H1 (cell line): ENCODE measurements at regions not wholly inside any gene's neighbourhood (a gene's known extent, or its start where the extent isn't known, plus 50 kb on each side); places are given as distances from the start of the nearest gene placed in this dataset.
A peak's percentile ranks its signal among the peaks of the same experiment; 100 is the strongest.

Experiments used
- CTCF ChIA-PET: fragments of 300-600 bp; sonication (Branson Sonifier 250); formaldehyde crosslinking; loops from one replicate; lab custom pipeline; 2021; ENCODE audit not compliant: partially characterized antibody; lab: Charles Lee
- POLR2A ChIA-PET: fragments of 300-600 bp; sonication (Branson Sonifier 250); formaldehyde crosslinking; loops from one replicate; lab custom pipeline; 2021; ENCODE audit warnings: inconsistent platforms; ENCODE audit not compliant: partially characterized antibody; lab: Charles Lee
- DNase-seq, 2 experiments: peaks; one replicate each; pipeline versions ENCODE4 v3.0.0 to v3.0.0-alpha.2; 2010 to 2022; ENCODE audit warnings: low spot score in 2 of 2, low read depth in 1 of 2, mixed read lengths in 1 of 2
- FAIRE-seq: peaks from 2 replicates; lab custom pipeline; 2011; peaks lifted over from hg19 to GRCh38; lab: Jason Lieb, UNC
- H2AFZ ChIP-seq: 2 replicates; pipeline ENCODE4 v1.8.1; 2012; ENCODE audit warnings: low read length, inconsistent platforms
- H2AK5ac ChIP-seq: 2 replicates; pipeline ENCODE4 v1.6.1; 2013; ENCODE audit warnings: low read depth, low read length
- H2BK120ac ChIP-seq: replicated peaks from 2 replicates; pipeline ENCODE3; 2013; ENCODE audit warnings: low read depth, low read length, inconsistent platforms
- H2BK12ac ChIP-seq: 2 replicates; pipeline ENCODE4 v1.6.1; 2013; ENCODE audit warnings: low read depth, low read length
- H2BK15ac ChIP-seq: 2 replicates; pipeline ENCODE4 v1.6.1; 2013; ENCODE audit warnings: low read length
- H2BK20ac ChIP-seq: 2 replicates; pipeline ENCODE4 v1.6.1; 2013; ENCODE audit warnings: low read length
- H2BK5ac ChIP-seq: 2 replicates; pipeline ENCODE4 v1.6.1; 2013; ENCODE audit warnings: low read depth, low read length
- H3K14ac ChIP-seq: 2 replicates; pipeline ENCODE4 v1.6.1; 2013; ENCODE audit warnings: inconsistent platforms; ENCODE audit not compliant: insufficient read length
- H3K18ac ChIP-seq: 2 replicates; pipeline ENCODE4 v1.6.1; 2013; ENCODE audit warnings: low read length; ENCODE audit errors: extremely low read depth
- H3K23ac ChIP-seq: 2 replicates; pipeline ENCODE4 v1.6.1; 2013; ENCODE audit warnings: inconsistent platforms; ENCODE audit not compliant: insufficient read length
- H3K23me2 ChIP-seq: 2 replicates; pipeline ENCODE4 v1.6.1; 2013; ENCODE audit warnings: low read depth, low read length
- H3K27ac ChIP-seq: 2 replicates; pipeline ENCODE4 v1.6.1; 2011; ENCODE audit warnings: low read depth, low read length, inconsistent platforms
- H3K27me3 ChIP-seq, 4 experiments: replicated peaks in 1 of 4; 1 replicate in 1 of 4; 2 replicates in 3 of 4; pipeline versions ENCODE4 v1.6.1 to v1.8.1; 2011 to 2013; ENCODE audit warnings: low read length in 3 of 4, mild to moderate bottlenecking in 3 of 4, inconsistent platforms in 2 of 4, mixed read lengths in 2 of 4, moderate library complexity in 1 of 4; ENCODE audit not compliant: control insufficient read depth in 3 of 4, insufficient read depth in 3 of 4; ENCODE audit errors: extremely low read depth in 1 of 4
- H3K36me3 ChIP-seq, 4 experiments: 2 replicates each; pipeline versions ENCODE4 v1.6.1 to v1.8.1; 2011 to 2013; ENCODE audit warnings: mild to moderate bottlenecking in 4 of 4, low read length in 3 of 4, moderate library complexity in 2 of 4, control low read depth in 1 of 4, inconsistent platforms in 1 of 4; ENCODE audit not compliant: insufficient read depth in 4 of 4, control insufficient read depth in 2 of 4
- H3K4ac ChIP-seq: replicated peaks from 2 replicates; pipeline ENCODE3; 2013; ENCODE audit warnings: low read length, low read depth, mixed read lengths, inconsistent platforms; ENCODE audit not compliant: insufficient read length
- H3K4me1 ChIP-seq, 4 experiments: replicated peaks in 1 of 4; 1 replicate in 1 of 4; 2 replicates in 3 of 4; pipeline versions ENCODE4 v1.6.1 to v1.8.1; 2011 to 2013; ENCODE audit warnings: low read length in 3 of 4, inconsistent platforms in 2 of 4, mixed read lengths in 1 of 4; ENCODE audit not compliant: insufficient read depth in 4 of 4, control insufficient read depth in 3 of 4
- H3K4me2 ChIP-seq, 2 experiments: 2 replicates each; pipeline versions ENCODE4 v1.6.1 to v1.8.1; 2011 to 2013; ENCODE audit warnings: low read depth in 2 of 2, low read length in 2 of 2, control low read depth in 1 of 2, inconsistent platforms in 1 of 2, mild to moderate bottlenecking in 1 of 2; ENCODE audit not compliant: insufficient read depth in 1 of 2
- H3K4me3 ChIP-seq, 4 experiments: fragments of 200-600, 300-600 bp in 1 of 4; sonication (generic), shearing (Covaris generic), sonication (Bioruptor Twin) in 1 of 4; 2 replicates each; pipeline versions ENCODE4 v1.5.1 to v1.8.1; 2011 to 2016; ENCODE audit warnings: low read length in 4 of 4, low read depth in 3 of 4, control low read depth in 2 of 4, inconsistent platforms in 2 of 4, mild to moderate bottlenecking in 2 of 4, mixed read lengths in 1 of 4, moderate library complexity in 1 of 4; ENCODE audit not compliant: insufficient read depth in 2 of 4; ENCODE audit errors: extremely low read depth in 1 of 4
- H3K56ac ChIP-seq: replicated peaks from 2 replicates; pipeline ENCODE3; 2013; ENCODE audit warnings: low read depth, mild to moderate bottlenecking, mixed read lengths, low read length, inconsistent platforms; ENCODE audit not compliant: insufficient read length
- H3K79me1 ChIP-seq: 2 replicates; pipeline ENCODE4 v1.6.1; 2013; ENCODE audit warnings: low read depth, low read length, control low read depth
- H3K79me2 ChIP-seq, 2 experiments: 2 replicates each; pipeline versions ENCODE4 v1.6.1 to v1.8.1; 2012 to 2013; ENCODE audit warnings: low read length in 2 of 2, mild to moderate bottlenecking in 2 of 2, inconsistent platforms in 1 of 2; ENCODE audit not compliant: insufficient read depth in 2 of 2, control insufficient read depth in 1 of 2
- H3K9ac ChIP-seq, 4 experiments: replicated peaks in 1 of 4; 1 replicate in 1 of 4; 2 replicates in 3 of 4; pipeline versions ENCODE4 v1.6.1 to v1.8.1; 2011 to 2013; ENCODE audit warnings: low read depth in 3 of 4, low read length in 3 of 4, control low read depth in 2 of 4, mild to moderate bottlenecking in 2 of 4, moderate library complexity in 2 of 4, inconsistent platforms in 1 of 4; ENCODE audit errors: extremely low read depth in 1 of 4
- H3K9me3 ChIP-seq, 2 experiments: 2 replicates each; pipeline versions ENCODE4 v1.6.1 to v1.8.1; 2012 to 2013; ENCODE audit warnings: mild to moderate bottlenecking in 2 of 2, moderate library complexity in 2 of 2, control low read depth in 1 of 2, inconsistent platforms in 1 of 2, low read depth in 1 of 2, low read length in 1 of 2, mixed read lengths in 1 of 2; ENCODE audit not compliant: insufficient read depth in 2 of 2
- H4K20me1 ChIP-seq, 2 experiments: replicated peaks in 1 of 2; 2 replicates each; pipeline versions ENCODE3 to v1.8.1; 2011 to 2013; ENCODE audit warnings: inconsistent platforms in 2 of 2, low read length in 2 of 2, mild to moderate bottlenecking in 1 of 2; ENCODE audit not compliant: insufficient read depth in 2 of 2, control insufficient read depth in 1 of 2
- H4K5ac ChIP-seq: 2 replicates; pipeline ENCODE4 v1.6.1; 2013; ENCODE audit warnings: low read length, low read depth, mixed read lengths, inconsistent platforms; ENCODE audit not compliant: insufficient read length
- H4K8ac ChIP-seq: 2 replicates; pipeline ENCODE4 v1.8.0; 2013; ENCODE audit warnings: mild to moderate bottlenecking, moderate library complexity, low read length, inconsistent platforms; ENCODE audit not compliant: insufficient read depth; ENCODE audit errors: extremely low read depth
- H4K91ac ChIP-seq: replicated peaks from 2 replicates; pipeline ENCODE3; 2013; ENCODE audit warnings: low read length, mixed read lengths, inconsistent platforms; ENCODE audit not compliant: insufficient read length
- BRCA1 ChIP-seq: IDR thresholded peaks from 2 replicates; pipeline ENCODE4 v1.6.1; 2012; ENCODE audit warnings: low read depth, low read length, improper control_type of control experiment
- CBX5 ChIP-seq: fragments of 300-800, 300-1000 bp; sonication (generic); IDR thresholded peaks from 2 replicates; pipeline ENCODE4 v1.7.1; 2016; ENCODE audit warnings: antibody characterized with exemption, low read length, low read depth
- E2F6 ChIP-seq: IDR thresholded peaks from 2 replicates; pipeline ENCODE4 v1.6.1; 2012; ENCODE audit warnings: inconsistent platforms
- EGR1 ChIP-seq: IDR thresholded peaks from 2 replicates; pipeline ENCODE4 v1.6.1; 2011; ENCODE audit warnings: low read depth, low read length, borderline replicate concordance
- EP300 ChIP-seq, 2 experiments: IDR thresholded peaks; 1 replicate in 1 of 2; 2 replicates in 1 of 2; pipeline ENCODE4 v1.6.1; 2011 to 2012; ENCODE audit warnings: low read depth in 2 of 2, low read length in 2 of 2, mild to moderate bottlenecking in 2 of 2, borderline replicate concordance in 1 of 2, inconsistent platforms in 1 of 2, moderate library complexity in 1 of 2
- EZH2 ChIP-seq: fragments of 200-600 bp; sonication (generic); IDR thresholded peaks from 2 replicates; pipeline ENCODE4 v1.7.1; 2012; ENCODE audit warnings: low read depth, mild to moderate bottlenecking, moderate library complexity, low read length, inconsistent platforms; ENCODE audit not compliant: severe bottlenecking
- JUND ChIP-seq: IDR thresholded peaks from 2 replicates; pipeline ENCODE4 v1.6.1; 2011; ENCODE audit warnings: mild to moderate bottlenecking, improper control_type of control experiment, low read length
- POLR2AphosphoS5 ChIP-seq: IDR thresholded peaks from 2 replicates; pipeline ENCODE4 v1.6.1; 2011; ENCODE audit warnings: low read depth, low read length
- POU5F1 ChIP-seq: IDR thresholded peaks from 2 replicates; pipeline ENCODE4 v1.6.1; 2011; ENCODE audit warnings: low read depth, mild to moderate bottlenecking, low read length, moderate library complexity
- RBBP5 ChIP-seq: IDR thresholded peaks from 2 replicates; pipeline ENCODE4 v1.7.1; 2012; ENCODE audit warnings: low read depth, mild to moderate bottlenecking, inconsistent platforms, low read length, moderate library complexity, borderline replicate concordance
- SIRT6 ChIP-seq: IDR thresholded peaks from one replicate; pipeline ENCODE4 v1.7.1; 2012; ENCODE audit warnings: low read length, inconsistent platforms
- SIX5 ChIP-seq: IDR thresholded peaks from 2 replicates; pipeline ENCODE4 v1.6.1; 2011; ENCODE audit warnings: mild to moderate bottlenecking, low read depth, low read length
- TEAD4 ChIP-seq: IDR thresholded peaks from 2 replicates; pipeline ENCODE4 v1.6.1; 2012; ENCODE audit warnings: low read depth, low read length, inconsistent platforms, mixed read lengths
- YY1 ChIP-seq: IDR thresholded peaks from 2 replicates; pipeline ENCODE4 v1.6.1; 2011; ENCODE audit warnings: low read depth, mild to moderate bottlenecking, low read length
- WGBS, 2 experiments: shearing (Covaris generic) in 1 of 2; methylation state at CpG; one replicate each; pipeline versions ENCODE4 v1.1.6 to v1.1.7; 2013 to 2015; ENCODE audit warnings: low lambda C conversion rate in 2 of 2, mixed read lengths in 2 of 2, inconsistent platforms in 1 of 2, low coverage in 1 of 2, missing lambda C conversion rate in 1 of 2; ENCODE audit not compliant: insufficient replicate concordance in 2 of 2, insufficient coverage in 1 of 2, insufficient read length in 1 of 2; ENCODE audit errors: extremely low coverage in 1 of 2, missing lambda C conversion rate in 1 of 2; 5-methylcytosine and 5-hydroxymethylcytosine counted together
- TF ChIP-seq, protein P1 (sequence below): IDR thresholded peaks from 2 replicates; pipeline ENCODE4 v1.6.1; 2012; ENCODE audit warnings: inconsistent platforms

GRCh38 chr13:50548586-50548985 lies 294.9 kb downstream of the DLEU7 start:
- Histone ChIP-seq H3K4me1 (peaks cover 0 to 3% (median under 1%) of the 10 kb centered on the region in 4 experiments; a peak in 2 of 7 replicates), H3K56ac (no peak overlapping the region), H3K79me2 (no peaks in the 10 kb centered on the region), H3K18ac (no peak overlapping the region), H4K20me1 (no peaks in the 10 kb centered on the region), H3K27me3 (no peaks in the 10 kb centered on the region), H2BK120ac (no peak overlapping the region), H3K9ac (no peak overlapping the region)
- POLR2A ChIA-PET = interaction anchor here (1.1 kb wide), 1 partner anchor 19 kb away, joined by 3 read pairs; no protein-coding TSS in a partner anchor
- CTCF ChIA-PET = interaction anchor here (1.2 kb wide), 1 partner anchor 36 kb away, joined by 3 read pairs; no protein-coding TSS in a partner anchor
- TF ChIP-seq EZH2 = no peak
- TF ChIP-seq RBBP5 = no peak
- no peak for TF ChIP-seq E2F6
- TF ChIP-seq, protein P1, sequence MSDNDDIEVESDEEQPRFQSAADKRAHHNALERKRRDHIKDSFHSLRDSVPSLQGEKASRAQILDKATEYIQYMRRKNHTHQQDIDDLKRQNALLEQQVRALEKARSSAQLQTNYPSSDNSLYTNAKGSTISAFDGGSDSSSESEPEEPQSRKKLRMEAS = no peak
- TF ChIP-seq JUND = no peak
- no peak for TF ChIP-seq SIX5
- TF ChIP-seq TEAD4 = no peak
- TF ChIP-seq EP300 (IDR thresholded peaks at IDR 0.05; ENCODE audit: borderline replicate concordance in 1 of 2, low read depth in 2 of 2, low read length in 2 of 2) = no peak
- no peak for TF ChIP-seq YY1
- no peak for TF ChIP-seq SIRT6
- TF ChIP-seq POU5F1 = no peak
- no peak for TF ChIP-seq EGR1
- TF ChIP-seq CBX5 = no peak
- no peak for TF ChIP-seq BRCA1
- TF ChIP-seq POLR2AphosphoS5 = no peak
- TF ChIP-seq, all 59 proteins: peak for 0
- no peaks in the 10 kb centered on the region for H3K9me3 ChIP-seq
- 84% methylated on average over 2 of the region's 2 CpGs; no CpG with 5 or more reads in 1 of the 2 experiments for WGBS, 2 experiments
- no peak overlapping the region for H4K8ac ChIP-seq
- no peak overlapping the region for H3K4me2 ChIP-seq
- no peak overlapping the region for H3K4ac ChIP-seq
- 0 out of 2 replicates have a peak overlapping the region, but pooled peaks have one; percentile 10 for H2BK5ac ChIP-seq
- H3K36me3 ChIP-seq = no peaks in the 10 kb centered on the region
- no peak overlapping the region for H2BK20ac ChIP-seq
- H2AFZ ChIP-seq = no peak overlapping the region
- H4K5ac ChIP-seq = no peak overlapping the region
- no peak overlapping the region for H3K4me3 ChIP-seq
- no peak overlapping the region for H2AK5ac ChIP-seq
- no peaks in the 10 kb centered on the region for H3K79me1 ChIP-seq
- DNase-seq = no peak
- no peak overlapping the region for H4K91ac ChIP-seq
- no peak for FAIRE-seq
- H3K27ac ChIP-seq = no peak overlapping the region
- no peak overlapping the region for H3K23ac ChIP-seq
- H3K23me2 ChIP-seq = no peaks in the 10 kb centered on the region
- no peak overlapping the region for H2BK12ac ChIP-seq
- H3K14ac ChIP-seq = no peak overlapping the region
- H2BK15ac ChIP-seq = no peak overlapping the region
